HG02759 (cell line): ENCODE measurements at regions not wholly inside any gene's neighbourhood (a gene's known extent, or its start where the extent isn't known, plus 50 kb on each side); places are given as distances from the start of the nearest gene placed in this dataset.
"Not testable (repeated sequence)": the region's sequence is repeated elsewhere in the genome, so short reads cannot be mapped to it uniquely, and the experiment has no call there.

Source experiments
- ATAC-seq: cut with Tn5 transposase; IDR thresholded peaks from one replicate; pipeline ENCODE4 v1.9.1; 2021; ENCODE audit warnings: mild to moderate bottlenecking, moderate library complexity; ENCODE audit not compliant: unreplicated experiment

DNA sequence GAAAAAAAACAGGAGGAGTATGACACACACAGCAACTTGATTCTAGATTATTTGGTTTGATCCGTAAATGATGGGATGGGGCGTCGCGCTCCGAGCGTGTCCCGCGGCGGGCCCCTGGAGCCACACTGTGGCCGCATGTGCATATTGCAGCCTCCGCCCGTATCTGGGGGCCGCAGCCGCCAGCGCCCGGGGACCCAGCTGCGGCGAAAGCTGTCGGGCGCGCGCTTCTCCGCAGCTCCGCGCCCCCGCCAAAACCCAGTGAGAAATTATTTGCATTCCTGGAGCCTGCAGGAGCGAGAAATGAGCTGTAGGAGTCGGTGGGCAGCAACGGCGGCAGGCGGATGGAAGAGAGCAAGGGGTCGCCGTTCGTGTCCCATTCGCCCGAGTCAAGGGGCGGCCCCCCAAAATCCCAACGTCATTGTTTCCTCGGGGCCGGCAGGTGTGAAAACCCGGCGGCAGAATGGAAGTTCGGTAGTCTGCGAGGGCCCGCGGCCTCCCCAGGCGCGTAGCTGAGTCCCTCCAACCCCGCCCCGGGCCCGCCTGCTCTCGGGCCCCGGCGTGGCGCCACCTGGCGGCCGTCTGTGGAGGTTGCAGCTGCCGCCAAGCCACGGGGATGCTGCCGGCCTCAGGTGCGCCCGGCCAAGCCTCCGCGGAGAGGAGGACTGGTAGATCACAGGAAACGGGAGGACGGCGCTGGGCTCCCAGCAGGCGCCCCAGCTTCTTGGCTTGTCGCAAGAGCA lies 86.8 kb downstream of the FAM72B start:
- peak; percentile 96 for ATAC-seq

DNA sequence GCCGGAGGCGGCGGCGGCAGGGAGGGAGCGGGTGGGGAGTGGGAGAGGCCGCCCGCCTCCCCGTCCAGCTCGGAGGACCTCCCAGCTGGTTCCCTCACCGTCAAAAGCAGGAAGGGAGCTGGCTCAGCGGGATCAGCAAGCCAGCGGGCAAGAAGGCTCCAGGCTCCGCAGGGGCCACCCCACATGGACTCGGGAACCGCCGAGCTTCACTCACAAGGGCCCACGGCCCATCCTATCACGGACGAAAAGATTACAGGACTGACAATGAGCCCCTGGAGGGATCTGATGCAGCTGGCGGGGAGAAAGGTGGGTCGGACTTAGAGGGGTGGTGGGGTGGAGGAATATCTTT lies 86.3 kb downstream of the FAM72B start:
- not testable (repeated sequence) for ATAC-seq

DNA sequence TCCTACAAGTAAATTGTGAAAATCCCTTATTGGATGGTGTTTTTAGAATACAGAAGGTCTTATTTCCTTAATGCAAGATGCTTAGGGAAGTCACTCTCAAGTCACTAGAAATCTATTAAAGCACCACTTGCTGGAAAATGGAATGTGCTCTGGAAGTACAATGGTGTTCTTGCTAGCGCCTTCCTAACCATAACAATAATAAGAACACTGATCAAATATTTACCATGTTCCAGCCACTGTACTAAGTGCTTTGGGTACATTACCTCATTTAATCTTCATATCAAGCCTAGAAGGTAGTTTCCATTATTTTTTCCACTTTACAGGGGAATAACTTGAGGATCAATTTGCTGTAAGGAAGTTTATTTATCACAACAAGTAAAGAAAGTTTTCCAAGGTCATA lies 75.1 kb downstream of the FAM72B start:
- not testable (repeated sequence) for ATAC-seq

DNA sequence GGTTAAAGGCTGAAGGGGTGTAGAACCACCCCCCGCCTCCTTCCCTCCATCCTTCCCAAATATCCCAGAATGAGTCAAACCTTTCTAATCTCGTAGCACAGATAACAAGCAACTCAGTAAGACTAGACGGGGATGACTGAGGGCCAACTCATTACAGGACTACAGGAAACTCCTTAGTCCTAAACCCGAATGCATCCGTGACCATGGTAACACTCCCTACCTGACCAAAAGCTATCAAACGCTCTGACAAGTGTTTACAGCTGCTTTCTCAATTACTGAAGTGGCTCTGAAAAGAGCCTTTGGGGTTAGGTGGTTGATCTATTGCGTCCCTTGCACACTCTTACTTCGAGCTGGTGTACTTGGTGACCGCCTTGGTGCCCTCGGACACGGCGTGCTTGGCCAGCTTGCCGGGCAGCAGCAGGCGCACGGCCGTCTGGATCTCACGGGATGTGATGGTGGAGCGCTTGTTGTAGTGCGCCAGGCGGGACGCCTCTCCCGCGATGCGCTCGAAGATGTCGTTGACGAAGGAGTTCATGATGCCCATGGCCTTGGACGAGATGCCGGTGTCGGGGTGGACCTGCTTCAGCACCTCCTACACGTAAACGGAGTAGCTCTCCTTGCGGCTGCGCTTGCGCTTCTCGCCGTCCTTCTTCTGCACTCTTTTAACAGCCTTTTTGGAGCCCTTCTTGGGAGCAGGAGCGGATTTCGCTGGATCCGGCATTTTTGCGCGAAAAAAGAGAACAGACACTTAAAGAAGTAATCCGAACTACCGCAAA lies 67.4 kb downstream of the FAM72B start:
- not testable (repeated sequence) for ATAC-seq

- ATAC-seq = not testable (repeated sequence)
Measured at GRCh38 chr1:121117298-121117611, 66.9 kb downstream of the FAM72B start.

GRCh38 chr1:121117622-121118479 lies 66.3 kb downstream of the FAM72B start:
- ATAC-seq = not testable (repeated sequence)
